Stimulated activated CD8-positive, alpha-beta memory T cell treated with anti-CD3 and anti-CD28 coated beads, Interleukin-15, amount 100 ng/mL, for 24 hours (primary cell): ENCODE measurements at regions not wholly inside any gene's neighbourhood (a gene's known extent, or its start where the extent isn't known, plus 50 kb on each side); places are given as distances from the start of the nearest gene placed in this dataset.

Experiments used
- DNase-seq: peaks from one replicate; pipeline ENCODE4 v3.0.0-alpha.2; 2020; ENCODE audit warnings: low read depth

- no peak for DNase-seq
Measured at GRCh38 chr6:4615891-4616290, 160.3 kb upstream of the CDYL start.

GRCh38 chr6:4615231-4615630 is 161.0 kb upstream of the CDYL start:
- DNase-seq, result no peak

GRCh38 chr6:4614637-4615036 is 161.6 kb upstream of the CDYL start:
- no peak for DNase-seq

GRCh38 chr6:4613795-4614194 is 162.4 kb upstream of the CDYL start:
- no peak for DNase-seq

GRCh38 chr6:4613381-4613780 is 162.8 kb upstream of the CDYL start:
- no peak for DNase-seq

GRCh38 chr6:4612636-4613171 is 163.5 kb upstream of the CDYL start:
- no peak for DNase-seq

- DNase-seq, result no peak
Measured at GRCh38 chr6:4611429-4612129, 164.6 kb upstream of the CDYL start.

- DNase-seq, result no peak
Measured at GRCh38 chr6:4610256-4610655, 165.9 kb upstream of the CDYL start.

GRCh38 chr6:4608361-4609115 is 167.7 kb upstream of the CDYL start:
- no peak for DNase-seq

- DNase-seq, result no peak
Measured at GRCh38 chr6:4607793-4608192, 168.4 kb upstream of the CDYL start.

- DNase-seq, result no peak
Measured at GRCh38 chr6:4606821-4607704, 169.1 kb upstream of the CDYL start.

GRCh38 chr6:4606016-4606415 is 170.2 kb upstream of the CDYL start:
- DNase-seq, result no peak

GRCh38 chr6:4603856-4604369 is 172.3 kb upstream of the CDYL start:
- no peak for DNase-seq

GRCh38 chr6:4603291-4603690 is 172.9 kb upstream of the CDYL start:
- no peak for DNase-seq

GRCh38 chr6:4599924-4600323 is 176.3 kb upstream of the CDYL start:
- DNase-seq, result no peak

- no peak for DNase-seq
Measured at GRCh38 chr6:4598384-4598995, 177.7 kb upstream of the CDYL start.

GRCh38 chr6:4593951-4594350 is 182.3 kb upstream of the CDYL start:
- no peak for DNase-seq

- DNase-seq, result no peak
Measured at GRCh38 chr6:4592026-4592425, 184.2 kb upstream of the CDYL start.

GRCh38 chr6:4591218-4591617 is 185.0 kb upstream of the CDYL start:
- DNase-seq, result no peak

GRCh38 chr6:4589295-4589694 is 186.9 kb upstream of the CDYL start:
- no peak for DNase-seq

- no peak for DNase-seq
Measured at GRCh38 chr6:4588581-4588980, 187.6 kb upstream of the CDYL start.

GRCh38 chr6:4588163-4588562 is 188.0 kb upstream of the CDYL start:
- DNase-seq, result no peak
